ENCODE measurements at regions not wholly inside any gene's neighbourhood (a gene's known extent, or its start where the extent isn't known, plus 50 kb on each side); places are given as distances from the start of the nearest gene placed in this dataset.

GRCh38 chr9:107224252-107224651 lies 58.8 kb upstream of the RAD23B start:
- DNase-seq (ENCODE audit: low spot score in 2 of 2) = no peak
- 69 to 75% methylated on average over 2 of the region's 2 CpGs for WGBS, 2 donors
- intact Hi-C loops (cut with DNase I; ENCODE audit: low total_unique reads) = no loop called here
- TF ChIP-seq CTCF (IDR thresholded peaks at IDR 0.05) = no peak
- TF ChIP-seq POLR2A (IDR thresholded peaks at IDR 0.05) = no peak
- no peak overlapping the region for H3K4me3 ChIP-seq (ENCODE audit: low read depth, poor library complexity, severe bottlenecking)

DNA sequence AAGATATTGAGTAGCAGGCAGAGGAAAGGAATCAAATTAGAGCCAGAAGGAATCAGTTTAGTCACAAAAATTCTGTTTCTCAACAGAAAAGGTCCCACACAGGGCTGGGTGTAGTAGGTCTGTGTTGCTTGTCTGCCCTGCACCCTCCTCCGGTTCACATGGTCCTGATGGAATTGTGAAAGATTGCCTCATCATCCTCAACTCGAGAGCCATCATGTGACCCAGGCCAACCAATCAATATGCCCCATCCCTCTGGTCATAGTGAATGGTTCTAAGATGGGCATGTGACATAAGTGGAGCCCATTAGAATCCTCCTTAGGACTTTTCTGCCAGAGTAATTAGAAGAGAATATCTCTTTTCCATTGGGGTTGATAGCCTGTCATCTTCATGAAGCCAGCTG lies 56.7 kb upstream of the RAD23B start:
- 71 to 86% methylated on average over 2 of the region's 2 CpGs for WGBS, 2 donors
- no peak for TF ChIP-seq CTCF (IDR thresholded peaks at IDR 0.05)
- no peak for TF ChIP-seq POLR2A (IDR thresholded peaks at IDR 0.05)
- intact Hi-C loops (cut with DNase I; ENCODE audit: low total_unique reads) = no loop called here
- no peak for DNase-seq (ENCODE audit: low spot score in 2 of 2)
- H3K4me3 ChIP-seq (ENCODE audit: low read depth, poor library complexity, severe bottlenecking) = no peak overlapping the region

- no peak overlapping the region for H3K4me3 ChIP-seq (ENCODE audit: low read depth, poor library complexity, severe bottlenecking)
- intact Hi-C loops (cut with DNase I; ENCODE audit: low total_unique reads) = no loop called here
- no peak for DNase-seq (ENCODE audit: low spot score in 2 of 2)
- 66 to 74% methylated on average over 3 of the region's 3 CpGs for WGBS, 2 donors
- TF ChIP-seq POLR2A (IDR thresholded peaks at IDR 0.05) (no peak), CTCF (IDR thresholded peaks at IDR 0.05) (no peak)
Measured at GRCh38 chr9:107227774-107228173, 55.3 kb upstream of the RAD23B start.

- WGBS, 2 donors = 32 to 44% methylated on average over 6 of the region's 6 CpGs
- intact Hi-C loops (cut with DNase I; ENCODE audit: low total_unique reads) = no loop called here
- TF ChIP-seq CTCF (IDR thresholded peaks at IDR 0.05) (no peak), POLR2A (IDR thresholded peaks at IDR 0.05) (no peak)
- no peak for DNase-seq (ENCODE audit: low spot score in 2 of 2)
- H3K4me3 ChIP-seq (ENCODE audit: low read depth, poor library complexity, severe bottlenecking) = no peak overlapping the region
Measured at GRCh38 chr9:107228496-107229039, 54.5 kb upstream of the RAD23B start.

GRCh38 chr9:107229241-107229741 lies 53.8 kb upstream of the RAD23B start:
- intact Hi-C loops (cut with DNase I; ENCODE audit: low total_unique reads) = no loop called here
- 54 to 66% methylated on average over 4 of the region's 4 CpGs for WGBS, 2 donors
- no peak overlapping the region for H3K4me3 ChIP-seq (ENCODE audit: low read depth, poor library complexity, severe bottlenecking)
- no peak for TF ChIP-seq POLR2A (IDR thresholded peaks at IDR 0.05)
- TF ChIP-seq CTCF (IDR thresholded peaks at IDR 0.05) = no peak
- no peak for DNase-seq (ENCODE audit: low spot score in 2 of 2)
